ENCODE measurements at regions not wholly inside any gene's neighbourhood (a gene's known extent, or its start where the extent isn't known, plus 50 kb on each side); places are given as distances from the start of the nearest gene placed in this dataset.
"Not testable (repeated sequence)": the region's sequence is repeated elsewhere in the genome, so short reads cannot be mapped to it uniquely, and the experiment has no call there.

DNA sequence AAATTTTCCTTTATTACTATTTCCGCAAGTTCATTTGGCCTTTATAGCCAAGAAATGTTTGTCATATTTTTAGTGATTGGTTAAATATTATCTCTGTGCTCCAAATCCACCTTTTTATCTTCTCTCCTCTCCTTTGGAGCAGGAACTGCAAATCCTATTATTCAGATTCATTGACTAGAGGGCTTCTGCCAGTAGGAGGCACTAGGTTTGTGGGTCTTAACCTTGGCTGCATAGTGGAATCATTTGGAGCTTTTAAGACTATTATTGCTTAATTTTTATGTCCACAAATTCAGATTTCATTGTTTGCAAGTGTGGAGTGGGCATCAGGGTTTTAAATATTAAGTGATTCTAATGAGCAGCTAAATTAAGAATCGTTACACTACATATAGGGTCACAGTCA is 75.3 kb upstream of the SYT10 start:
- intact Hi-C loops (cut with DNase I), result loop anchor here in 1 of 2 donors (10.0 kb wide), 1 partner anchor 60 kb away; no protein-coding TSS in a partner anchor
- ATAC-seq (no peak), DNase-seq (no peak)

DNA sequence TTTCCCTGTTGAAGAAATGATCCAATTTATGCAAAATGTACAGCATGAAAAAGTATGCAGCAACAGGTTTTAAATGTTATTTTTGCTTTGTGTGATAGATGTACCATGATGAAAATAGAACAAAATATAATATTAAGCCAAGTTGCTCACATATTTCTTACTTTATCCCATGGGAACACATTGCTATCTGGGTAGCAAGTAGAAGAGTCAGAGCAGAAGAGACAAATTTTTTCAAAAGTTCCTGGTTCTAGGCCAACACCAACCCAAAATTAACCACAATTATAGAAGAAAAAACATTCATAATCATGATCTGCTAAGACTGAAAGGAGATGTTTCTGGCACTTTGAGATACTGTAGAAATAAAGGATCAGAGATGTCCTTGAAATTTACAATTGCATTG is 79.9 kb upstream of the SYT10 start:
- DNase-seq (no peak), ATAC-seq (no peak)
- intact Hi-C loops (cut with DNase I), result loop anchor here in 1 of 2 donors (10.0 kb wide), 1 partner anchor 55 kb away; no protein-coding TSS in a partner anchor

DNA sequence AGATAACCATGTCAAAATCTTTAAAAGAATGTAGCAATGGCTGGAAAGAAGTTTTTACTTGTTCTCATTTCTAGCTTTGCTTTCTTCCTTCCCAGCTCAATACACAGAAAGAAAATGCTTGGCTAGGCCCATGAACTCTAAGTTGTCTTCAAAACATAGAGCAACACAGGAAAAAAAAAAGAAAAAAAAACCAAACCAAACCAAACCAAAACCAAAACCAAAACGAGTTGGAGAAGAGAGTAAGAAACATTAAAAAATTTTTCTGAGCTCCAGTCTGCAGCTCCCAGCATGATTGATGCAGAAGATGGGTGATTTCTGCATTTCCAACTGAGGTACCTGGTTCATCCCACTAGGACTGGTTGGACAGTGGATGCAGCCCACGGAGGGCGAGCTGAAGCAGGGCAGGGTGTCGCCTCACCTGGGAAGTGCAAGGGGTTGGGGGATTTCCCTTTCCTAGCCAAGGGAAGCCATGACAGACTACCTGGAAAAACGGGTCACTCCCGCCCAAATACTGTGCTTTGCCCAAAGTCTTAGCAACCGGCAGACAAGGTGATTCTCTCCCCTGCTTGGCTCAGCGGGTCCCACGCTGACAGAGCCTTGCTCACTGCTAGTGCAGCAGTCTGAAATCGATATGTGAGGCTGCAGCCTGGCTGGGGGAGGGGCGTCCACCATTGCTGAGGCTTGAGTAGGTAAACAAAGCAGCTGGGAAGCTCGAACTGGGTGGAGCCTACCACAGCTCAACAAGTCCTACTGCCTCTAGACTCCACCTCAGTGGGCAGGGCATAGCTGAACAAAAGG is 81.1 kb upstream of the SYT10 start:
- DNase-seq; intact Hi-C loops (cut with DNase I); ATAC-seq: not testable (repeated sequence)

DNA sequence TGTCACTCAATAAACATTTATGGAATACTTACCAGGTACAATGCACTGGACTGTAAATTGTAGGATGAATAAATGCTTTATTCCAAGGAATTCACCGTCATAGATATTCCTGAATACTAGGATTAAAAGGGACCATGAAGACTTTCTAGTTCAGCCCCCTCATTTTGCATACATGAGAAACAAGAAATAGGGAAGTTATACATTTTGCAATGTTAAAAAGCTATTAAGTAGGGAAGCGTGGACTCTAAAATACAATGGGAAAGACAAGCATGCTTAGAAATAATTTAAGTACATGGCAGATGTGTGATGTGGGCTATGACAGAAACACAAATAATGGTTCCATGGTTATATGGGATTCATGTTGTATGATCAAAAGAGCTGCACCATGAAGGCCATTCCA is 89.4 kb upstream of the SYT10 start:
- DNase-seq (no peak), ATAC-seq (no peak)
- intact Hi-C loops (cut with DNase I), result no loop called here

DNA sequence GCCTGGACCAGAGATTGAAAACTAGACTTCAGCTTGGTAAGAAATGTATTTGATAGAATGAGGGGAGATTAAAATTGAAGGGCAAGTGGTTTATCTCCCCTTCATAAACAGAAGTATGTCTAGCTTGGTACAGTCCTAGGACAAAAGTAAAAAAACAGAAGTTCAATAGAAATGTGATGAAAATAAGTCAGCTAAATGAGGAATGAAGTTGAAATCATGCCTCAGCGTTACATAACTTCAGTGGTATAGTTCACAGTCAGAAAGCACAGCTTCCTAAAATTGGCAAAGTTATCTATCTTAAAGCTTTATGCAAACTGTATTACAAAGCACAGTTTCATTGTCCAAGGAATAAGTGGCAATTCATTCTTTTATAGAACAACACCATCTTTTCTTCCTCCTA is 90.2 kb upstream of the SYT10 start:
- ATAC-seq, result no peak
- intact Hi-C loops (cut with DNase I), result no loop called here
- no peak for DNase-seq

DNA sequence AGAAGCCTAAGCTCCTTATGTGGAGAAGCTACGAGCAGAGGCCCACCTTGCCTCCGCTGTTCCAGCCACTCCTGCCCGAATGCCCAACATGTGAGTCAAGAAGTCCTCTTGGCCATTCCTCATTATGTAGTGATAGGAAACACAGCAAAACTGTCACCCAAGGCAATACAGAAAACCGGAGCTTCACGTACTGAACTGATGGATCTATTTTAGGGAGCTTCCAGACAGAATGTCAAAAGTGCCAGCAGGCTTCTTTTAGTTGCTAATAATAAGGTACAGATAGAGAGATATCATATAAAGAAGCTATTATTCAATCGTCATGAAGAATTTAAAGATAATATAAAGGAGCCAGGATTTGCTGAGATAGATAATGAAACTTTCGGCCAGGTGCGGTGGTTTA is 91.6 kb upstream of the SYT10 start:
- intact Hi-C loops (cut with DNase I), result no loop called here
- ATAC-seq (no peak), DNase-seq (no peak)

DNA sequence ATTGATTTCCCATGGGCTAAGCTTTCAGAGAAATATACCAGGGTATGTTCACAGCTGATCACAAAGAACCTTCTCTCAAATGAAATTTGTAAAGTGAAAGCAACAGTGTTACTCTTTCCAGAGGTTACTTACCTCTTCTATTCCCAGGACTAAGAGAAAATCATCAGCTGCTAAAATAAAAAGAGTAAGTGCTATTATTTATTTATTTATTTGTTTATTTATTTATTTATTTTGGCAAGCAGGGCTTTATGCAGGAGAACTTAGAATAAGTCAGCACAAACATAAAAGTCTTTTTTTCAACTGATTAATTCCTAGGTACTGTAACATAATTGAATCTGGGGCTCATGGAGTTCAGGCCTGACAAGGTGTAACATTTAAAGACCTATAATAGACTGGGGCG is 93.9 kb upstream of the SYT10 start:
- intact Hi-C loops (cut with DNase I), result no loop called here
- DNase-seq, result no peak
- ATAC-seq, result no peak

DNA sequence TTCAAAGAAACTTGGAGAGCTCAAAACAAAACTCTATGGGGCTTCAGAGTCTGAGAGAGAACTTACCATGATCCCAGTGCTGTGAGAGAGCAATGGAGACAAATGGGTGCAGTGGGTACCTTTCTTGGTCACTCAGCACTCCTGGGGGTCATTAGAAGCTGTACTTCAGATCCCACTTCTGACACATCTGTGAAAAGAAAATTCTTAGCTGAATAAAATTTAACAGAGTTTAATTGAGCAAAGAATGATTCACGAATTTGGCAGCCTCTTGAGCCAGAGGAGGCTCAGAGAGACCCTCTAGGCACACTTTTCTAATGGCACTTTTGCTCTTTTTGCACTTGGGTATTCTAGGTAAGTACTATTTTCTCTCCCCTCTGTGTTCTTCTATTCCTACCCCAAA is 96.8 kb upstream of the SYT10 start:
- no peak for DNase-seq
- intact Hi-C loops (cut with DNase I), result no loop called here
- ATAC-seq, result no peak

DNA sequence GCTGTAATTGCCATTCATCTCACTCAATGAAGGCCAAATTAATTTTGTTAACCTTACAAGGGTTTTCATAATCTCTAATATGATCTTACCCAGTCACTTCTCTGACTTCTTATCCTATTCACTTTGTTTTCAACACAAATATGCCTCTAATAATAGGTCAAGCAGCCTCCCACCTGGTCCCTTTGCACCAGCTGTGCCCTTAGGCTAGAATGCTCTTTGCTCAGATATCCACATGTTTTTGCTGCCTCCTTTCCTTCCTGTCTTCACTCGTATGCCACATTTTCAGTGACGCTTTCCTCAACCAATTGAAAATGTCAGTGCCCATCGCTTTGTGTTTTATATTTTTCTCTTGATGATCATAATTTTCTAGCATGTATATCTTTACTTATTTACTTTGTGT is 106.4 kb upstream of the SYT10 start:
- DNase-seq (no peak), ATAC-seq (no peak)
- intact Hi-C loops (cut with DNase I), result no loop called here

DNA sequence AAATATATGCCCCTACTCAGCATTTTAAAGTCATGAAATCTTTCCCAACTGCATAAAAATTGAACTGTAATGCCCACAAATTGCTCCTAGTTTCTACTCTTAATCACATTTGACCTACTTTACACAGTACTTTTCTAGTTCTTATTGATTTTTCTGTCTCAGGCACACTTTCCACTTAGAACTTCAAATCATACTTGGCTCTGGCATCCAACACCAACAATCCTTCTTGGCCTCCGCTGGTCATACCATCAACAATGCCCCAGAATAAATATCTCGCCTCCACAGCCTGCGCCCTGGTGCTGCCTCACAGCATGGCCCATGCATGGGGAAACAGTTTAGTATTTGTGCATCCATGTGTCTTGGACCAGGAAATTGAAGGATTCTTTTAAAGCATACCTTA is 107.5 kb upstream of the SYT10 start:
- DNase-seq (no peak), ATAC-seq (no peak)
- intact Hi-C loops (cut with DNase I), result no loop called here

DNA sequence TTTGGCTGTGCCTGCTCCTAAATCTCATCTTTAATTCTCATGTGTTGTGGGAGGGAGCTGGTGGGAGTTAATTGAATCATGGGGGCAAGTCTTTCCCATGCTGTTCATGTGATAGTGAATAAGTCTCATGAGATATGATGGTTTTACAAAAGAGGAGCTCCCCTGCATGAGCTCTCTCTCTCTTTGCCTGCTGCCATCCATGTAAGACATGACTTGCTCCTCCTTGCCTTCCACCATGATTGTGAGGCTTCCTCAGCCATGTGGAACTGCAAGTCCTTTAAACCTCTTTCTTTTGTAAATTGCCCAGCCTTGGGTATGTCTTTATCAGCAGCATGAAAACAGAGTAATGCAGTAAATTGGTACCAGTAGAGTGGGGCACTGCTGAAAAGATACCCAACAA is 110.6 kb upstream of the SYT10 start:
- ATAC-seq; intact Hi-C loops (cut with DNase I); DNase-seq: not testable (repeated sequence)

DNA sequence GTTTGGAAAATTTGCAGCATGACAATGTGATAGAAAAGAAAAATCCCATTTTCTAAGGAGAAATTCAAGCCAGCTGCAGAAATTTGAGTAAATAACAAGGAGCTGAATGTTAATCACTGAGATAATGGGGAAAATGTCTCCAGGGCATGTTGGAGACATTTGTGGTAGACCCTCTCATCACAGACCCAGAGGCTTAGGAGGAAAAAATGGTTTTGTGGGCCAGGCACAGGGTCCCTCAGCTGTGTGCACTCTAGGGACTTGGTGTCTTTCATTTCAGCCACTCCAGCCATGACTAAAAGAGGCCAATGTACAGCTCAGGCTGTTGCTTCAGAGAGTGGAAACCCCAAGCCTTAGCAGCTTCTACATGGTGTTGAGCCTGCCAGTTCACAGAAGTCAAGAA is 111.4 kb upstream of the SYT10 start:
- DNase-seq (no peak), ATAC-seq (no peak)
- intact Hi-C loops (cut with DNase I), result no loop called here

DNA sequence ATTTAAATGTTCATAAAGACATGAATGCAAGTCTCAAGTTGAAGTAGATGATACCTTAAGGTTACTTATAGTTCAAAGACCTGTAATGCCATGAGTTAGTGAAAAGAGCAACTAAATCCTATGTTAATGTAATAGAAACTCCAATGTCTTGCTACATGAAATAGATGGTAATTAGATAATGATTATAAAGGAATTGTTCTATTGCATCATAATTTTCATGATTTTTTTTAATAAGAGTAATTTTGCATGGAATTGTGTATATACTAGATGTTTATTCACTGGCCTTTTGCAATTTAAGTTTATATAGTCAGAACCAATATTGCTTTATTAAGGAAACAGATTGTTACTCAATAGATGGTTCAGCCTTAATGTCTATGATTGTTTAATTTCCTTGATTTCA is 115.5 kb upstream of the SYT10 start:
- ATAC-seq (no peak), DNase-seq (no peak)
- intact Hi-C loops (cut with DNase I), result no loop called here

DNA sequence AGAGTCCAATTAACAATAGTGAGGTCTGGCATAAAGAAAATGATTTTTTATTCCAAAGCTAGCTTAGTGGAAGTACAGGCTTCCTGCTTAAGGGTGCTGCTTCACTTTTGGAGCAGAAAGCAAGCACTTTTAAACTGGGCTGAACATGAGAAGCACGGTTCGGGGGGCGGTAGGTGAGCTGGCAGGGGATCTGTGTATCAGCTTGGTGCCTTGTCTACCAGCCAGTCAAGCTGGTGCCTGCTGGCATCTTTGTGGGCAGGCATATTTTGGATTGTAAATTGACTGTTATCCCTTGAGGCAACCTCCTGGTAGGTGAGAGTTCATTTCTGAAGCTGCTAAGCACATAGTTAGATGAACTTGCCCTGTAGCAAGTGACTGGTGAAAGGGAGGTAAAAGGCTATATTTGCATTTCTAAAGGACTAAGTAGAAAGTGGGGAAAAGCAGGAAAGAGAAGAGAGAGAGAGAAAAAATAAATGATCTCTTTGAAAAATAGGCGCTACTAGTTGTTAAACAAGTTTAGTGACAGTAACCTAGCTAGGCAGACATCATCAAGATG is 121.1 kb upstream of the SYT10 start:
- intact Hi-C loops (cut with DNase I), result no loop called here
- DNase-seq (no peak), ATAC-seq (no peak)

DNA sequence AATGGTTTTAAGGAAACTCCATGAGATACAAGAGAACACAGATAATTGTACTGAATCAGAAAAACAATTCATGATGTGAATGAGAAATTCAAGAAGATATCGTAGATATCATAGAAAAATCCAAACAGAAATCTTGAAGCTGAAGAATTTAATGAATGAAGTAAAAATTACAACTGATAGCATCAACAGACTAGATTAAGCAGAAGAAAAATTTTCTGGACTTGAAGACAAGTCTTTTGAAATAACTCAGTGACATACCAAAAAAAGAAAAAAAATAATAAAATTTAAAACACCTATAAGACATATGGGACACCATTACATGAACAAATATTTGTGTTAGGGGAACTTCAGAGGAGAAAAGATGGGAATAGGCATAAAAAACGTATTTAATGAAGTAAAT is 122.8 kb upstream of the SYT10 start:
- ATAC-seq (no peak), DNase-seq (no peak)
- intact Hi-C loops (cut with DNase I), result no loop called here

DNA sequence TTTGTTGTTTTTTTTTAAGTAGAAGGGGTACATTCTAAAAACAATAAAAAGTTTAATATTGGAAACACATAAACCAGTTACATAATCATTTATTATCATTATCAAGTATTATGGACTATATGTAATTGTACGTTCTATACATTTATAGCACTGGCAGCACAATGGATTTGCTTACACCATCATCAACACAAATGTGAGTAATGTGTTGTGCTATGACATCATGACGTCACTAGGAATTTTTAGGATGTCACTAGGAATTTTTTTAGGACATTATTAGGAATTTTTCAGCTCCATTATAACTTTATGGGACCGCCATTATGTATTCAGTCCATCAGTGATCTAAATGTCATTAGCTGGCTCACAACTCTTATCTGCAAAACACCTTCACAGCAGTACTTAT is 126.8 kb upstream of the SYT10 start:
- ATAC-seq (no peak), DNase-seq (no peak)
- intact Hi-C loops (cut with DNase I), result no loop called here

DNA sequence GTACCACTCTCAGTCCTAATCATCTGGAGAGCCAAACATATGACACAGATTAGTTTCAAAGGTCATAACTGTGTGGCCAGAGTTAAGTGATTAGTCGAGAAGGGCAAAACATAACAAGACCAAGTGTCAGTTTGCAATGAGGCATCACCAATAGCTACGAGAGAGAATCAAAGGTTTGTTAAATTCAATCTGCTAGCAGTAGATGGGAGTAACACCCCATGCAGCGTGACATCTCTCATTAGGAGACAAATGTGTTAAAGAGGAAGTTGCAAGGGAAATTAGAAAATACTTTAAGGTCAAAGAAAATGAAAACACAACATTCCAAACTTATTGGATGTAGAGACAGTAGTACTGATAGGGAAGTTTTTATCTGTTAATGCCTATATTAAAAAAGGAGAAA is 135.7 kb upstream of the SYT10 start:
- DNase-seq (no peak), ATAC-seq (no peak)
- intact Hi-C loops (cut with DNase I), result loop anchor here in 1 of 2 donors (10.0 kb wide), 2 partner anchors 49 to 61 kb away; no protein-coding TSS in a partner anchor

DNA sequence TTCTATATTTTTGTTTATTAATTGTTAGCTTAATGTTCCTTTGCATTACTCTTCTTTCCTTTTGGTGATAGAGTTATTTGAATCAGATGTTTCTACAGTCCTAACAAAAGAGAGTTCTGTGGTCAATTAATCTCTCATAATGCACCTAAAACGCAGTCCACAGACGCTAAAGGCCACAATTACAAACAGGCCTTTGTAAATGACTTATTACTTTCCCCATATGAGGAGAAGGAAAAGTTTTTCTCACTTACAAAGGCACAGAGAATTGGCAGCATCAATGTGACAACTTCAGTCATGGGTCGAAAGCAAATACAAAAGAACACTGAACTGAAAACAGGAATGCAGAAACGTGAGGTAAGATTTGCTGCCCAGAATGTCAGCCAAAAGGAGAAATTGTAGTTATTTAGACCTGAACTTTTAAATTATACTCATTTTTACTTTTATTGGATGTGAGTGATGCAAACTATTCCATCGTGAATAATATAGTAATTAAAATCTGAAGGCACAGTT is 142.0 kb upstream of the SYT10 start:
- DNase-seq, result no peak
- intact Hi-C loops (cut with DNase I), result no loop called here
- ATAC-seq, result no peak

DNA sequence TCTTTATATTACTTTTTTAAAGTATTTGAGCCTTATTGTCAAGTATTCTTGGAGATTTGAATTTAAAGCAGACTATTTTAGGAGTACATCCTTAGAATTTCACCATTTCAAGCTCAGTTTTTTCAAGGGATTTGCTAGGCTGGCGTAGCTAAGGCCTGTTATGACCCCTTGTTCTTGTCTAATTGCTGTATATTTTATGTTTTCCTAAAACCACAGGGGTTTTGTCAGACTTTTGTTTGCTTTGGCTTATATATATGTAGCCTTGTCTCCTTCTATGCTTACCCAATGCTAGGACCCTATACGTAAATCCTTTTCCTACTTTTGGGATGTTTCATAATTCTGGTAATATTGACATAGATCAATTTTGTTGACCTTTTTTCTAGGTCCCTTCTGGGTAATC is 147.0 kb upstream of the SYT10 start:
- DNase-seq (no peak), ATAC-seq (no peak)
- intact Hi-C loops (cut with DNase I), result no loop called here

DNA sequence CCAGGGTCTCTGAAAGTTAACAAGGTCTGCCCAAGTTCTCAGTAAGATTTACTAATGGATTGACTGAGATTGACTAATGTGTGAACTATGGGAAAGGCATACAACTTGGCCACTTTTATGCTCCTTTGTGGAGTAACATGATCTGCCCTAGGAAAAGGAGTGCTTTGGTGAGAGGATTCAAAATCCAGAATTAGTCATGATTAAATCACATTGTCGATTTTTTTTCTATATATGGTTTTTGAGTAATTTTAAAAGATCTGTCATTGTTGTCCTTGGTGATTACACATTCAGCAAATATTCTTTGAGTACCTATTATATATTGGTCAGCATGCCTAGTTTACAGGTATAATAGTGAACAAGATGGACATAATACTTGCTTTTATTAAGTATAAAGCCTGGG is 147.7 kb upstream of the SYT10 start:
- no peak for ATAC-seq
- no peak for DNase-seq

More for the DNA sequence above, 147.7 kb upstream of the SYT10 start:
- intact Hi-C loops (cut with DNase I), result no loop called here
